GM21576 (cell line): ENCODE measurements at regions not wholly inside any gene's neighbourhood (a gene's known extent, or its start where the extent isn't known, plus 50 kb on each side); places are given as distances from the start of the nearest gene placed in this dataset.
"Not testable (repeated sequence)": the region's sequence is repeated elsewhere in the genome, so short reads cannot be mapped to it uniquely, and the experiment has no call there.

Source experiments
- ATAC-seq: cut with Tn5 transposase; IDR thresholded peaks from one replicate; pipeline ENCODE4 v1.9.1; 2021; ENCODE audit warnings: mild to moderate bottlenecking, moderate library complexity; ENCODE audit not compliant: unreplicated experiment

- ATAC-seq, result no peak
Measured at GRCh38 chr1:8230292-8230621, 87.7 kb upstream of the SLC45A1 start.

- ATAC-seq, result no peak
Measured at GRCh38 chr1:8228253-8228652, 89.7 kb upstream of the SLC45A1 start.

- ATAC-seq, result not testable (repeated sequence)
Measured at GRCh38 chr1:8227674-8228073, 90.2 kb upstream of the SLC45A1 start.

GRCh38 chr1:8226747-8227146 lies 91.2 kb upstream of the SLC45A1 start:
- no peak for ATAC-seq

GRCh38 chr1:8226024-8226423 lies 91.9 kb upstream of the SLC45A1 start:
- ATAC-seq, result not testable (repeated sequence)

GRCh38 chr1:8223526-8223925 lies 94.4 kb upstream of the SLC45A1 start:
- ATAC-seq, result no peak

GRCh38 chr1:8222789-8223188 lies 95.1 kb upstream of the SLC45A1 start:
- no peak for ATAC-seq

GRCh38 chr1:8219530-8219929 lies 98.4 kb upstream of the SLC45A1 start:
- no peak for ATAC-seq

GRCh38 chr1:8218351-8219092 lies 99.4 kb upstream of the SLC45A1 start:
- ATAC-seq, result no peak

- no peak for ATAC-seq
Measured at GRCh38 chr1:8217809-8218208, 100.1 kb upstream of the SLC45A1 start.

- no peak for ATAC-seq
Measured at GRCh38 chr1:8217011-8217711, 100.8 kb upstream of the SLC45A1 start.

- no peak for ATAC-seq
Measured at GRCh38 chr1:8216005-8216404, 101.9 kb upstream of the SLC45A1 start.

GRCh38 chr1:8214501-8215173 lies 103.3 kb upstream of the SLC45A1 start:
- ATAC-seq, result no peak

GRCh38 chr1:8213676-8214075 lies 104.2 kb upstream of the SLC45A1 start:
- ATAC-seq, result no peak

- no peak for ATAC-seq
Measured at GRCh38 chr1:8213136-8213535, 104.8 kb upstream of the SLC45A1 start.

- no peak for ATAC-seq
Measured at GRCh38 chr1:8212580-8213031, 105.3 kb upstream of the SLC45A1 start.

GRCh38 chr1:8211883-8212579 lies 105.9 kb upstream of the SLC45A1 start:
- no peak for ATAC-seq

GRCh38 chr1:8211251-8211882 lies 106.5 kb upstream of the SLC45A1 start:
- no peak for ATAC-seq

GRCh38 chr1:8207202-8207601 lies 110.7 kb upstream of the SLC45A1 start:
- no peak for ATAC-seq

- ATAC-seq, result no peak
Measured at GRCh38 chr1:8206391-8206790, 111.5 kb upstream of the SLC45A1 start.

GRCh38 chr1:8205771-8206170 lies 112.1 kb upstream of the SLC45A1 start:
- no peak for ATAC-seq
